Nephron (organoid): ENCODE measurements at regions not wholly inside any gene's neighbourhood (a gene's known extent, or its start where the extent isn't known, plus 50 kb on each side); places are given as distances from the start of the nearest gene placed in this dataset.

Source experiments
- H3K27ac Mint-ChIP-seq, 3 experiments: 2 replicates each; pipeline ENCODE4 v1.8.0; 2020; ENCODE audit warnings: mixed read lengths in 3 of 3, mild to moderate bottlenecking in 2 of 3, moderate library complexity in 1 of 3
- H3K27me3 Mint-ChIP-seq: 2 replicates; pipeline ENCODE4 v1.8.0; 2021; ENCODE audit warnings: low read depth, mild to moderate bottlenecking, moderate library complexity, mixed read lengths
- H3K36me3 Mint-ChIP-seq: 2 replicates; pipeline ENCODE4 v1.8.0; 2020; ENCODE audit warnings: low read depth, mixed read lengths
- H3K4me1 Mint-ChIP-seq: 2 replicates; pipeline ENCODE4 v1.8.0; 2020; ENCODE audit warnings: mixed read lengths
- H3K4me3 Mint-ChIP-seq, 3 experiments: 2 replicates each; pipeline ENCODE4 v1.8.0; 2020; ENCODE audit warnings: mild to moderate bottlenecking in 3 of 3, mixed read lengths in 3 of 3, moderate library complexity in 2 of 3
- H3K9me3 Mint-ChIP-seq: 2 replicates; pipeline ENCODE4 v1.8.0; 2020; ENCODE audit warnings: mixed read lengths
- CTCF ChIP-seq, 3 experiments: fragments of 200-600 bp; sonication (generic); IDR thresholded peaks; one replicate each; pipeline ENCODE4 v1.5.0; 2021; ENCODE audit warnings: antibody characterized with exemption in 3 of 3; ENCODE audit not compliant: unreplicated experiment in 3 of 3

GRCh38 chr10:127797339-127797738, 60.4 kb downstream of the FOXI2 start:
- H3K27me3 Mint-ChIP-seq = peaks cover 9% of the 10 kb centered on the region
- H3K4me3 Mint-ChIP-seq = no peak overlapping the region
- H3K9me3 Mint-ChIP-seq = peaks cover 5% of the 10 kb centered on the region
- no peak for TF ChIP-seq CTCF (IDR thresholded peaks at IDR 0.05; ENCODE audit: unreplicated experiment in 3 of 3)
- H3K36me3 Mint-ChIP-seq = no peaks in the 10 kb centered on the region
- H3K27ac Mint-ChIP-seq = no peak overlapping the region
- no peaks in the 10 kb centered on the region for H3K4me1 Mint-ChIP-seq

- TF ChIP-seq CTCF (IDR thresholded peaks at IDR 0.05; ENCODE audit: unreplicated experiment in 3 of 3) = no peak
- H3K27me3 Mint-ChIP-seq = peaks cover 9% of the 10 kb centered on the region
- H3K9me3 Mint-ChIP-seq = peaks cover 5% of the 10 kb centered on the region
- peaks cover 4% of the 10 kb centered on the region for H3K4me1 Mint-ChIP-seq
- H3K27ac Mint-ChIP-seq = no peak overlapping the region
- no peak overlapping the region for H3K4me3 Mint-ChIP-seq
- H3K36me3 Mint-ChIP-seq = no peaks in the 10 kb centered on the region
These were observed 61.1 kb downstream of the FOXI2 start for GRCh38 chr10:127798111-127798510.

- Mint-ChIP-seq H3K9me3 (no peaks in the 10 kb centered on the region), H3K4me1 (peaks cover 4% of the 10 kb centered on the region), H3K27me3 (peaks cover 9% of the 10 kb centered on the region), H3K4me3 (no peak overlapping the region), H3K36me3 (no peaks in the 10 kb centered on the region), H3K27ac (no peak overlapping the region)
- TF ChIP-seq CTCF (IDR thresholded peaks at IDR 0.05; ENCODE audit: unreplicated experiment in 3 of 3) = no peak
These were observed 64.3 kb downstream of the FOXI2 start for GRCh38 chr10:127801302-127801701.

GRCh38 chr10:127802531-127803095, 65.6 kb downstream of the FOXI2 start:
- no peak for TF ChIP-seq CTCF (IDR thresholded peaks at IDR 0.05; ENCODE audit: unreplicated experiment in 3 of 3)
- H3K27me3 Mint-ChIP-seq = peaks cover 9% of the 10 kb centered on the region
- no peaks in the 10 kb centered on the region for H3K36me3 Mint-ChIP-seq
- H3K4me1 Mint-ChIP-seq = peaks cover 4% of the 10 kb centered on the region
- H3K4me3 Mint-ChIP-seq = no peak overlapping the region
- H3K9me3 Mint-ChIP-seq = no peaks in the 10 kb centered on the region
- H3K27ac Mint-ChIP-seq = no peak overlapping the region

- Mint-ChIP-seq H3K4me1 (peaks cover 4% of the 10 kb centered on the region), H3K27me3 (peaks cover 9% of the 10 kb centered on the region), H3K4me3 (no peak overlapping the region)
These were observed 67.7 kb downstream of the FOXI2 start for GRCh38 chr10:127804696-127805095.

More at GRCh38 chr10:127804696-127805095, 67.7 kb downstream of the FOXI2 start:
- Mint-ChIP-seq H3K9me3 (no peaks in the 10 kb centered on the region), H3K36me3 (no peaks in the 10 kb centered on the region), H3K27ac (no peak overlapping the region)
- no peak for TF ChIP-seq CTCF (IDR thresholded peaks at IDR 0.05; ENCODE audit: unreplicated experiment in 3 of 3)
